Hypothalamus (tissue), 51 donors: ENCODE measurements at regions not wholly inside any gene's neighbourhood (a gene's known extent, or its start where the extent isn't known, plus 50 kb on each side); places are given as distances from the start of the nearest gene placed in this dataset.

ENCODE experiments used
- DNase-seq, 51 donors: peaks; one replicate each; lab custom pipeline; 2025; lab: John Stamatoyannopoulos, UW

- no peak for DNase-seq
These were observed 141.0 kb downstream of the RPIA start for GRCh38 chr2:88832311-88832991.

GRCh38 chr2:88832992-88833389 lies 141.5 kb downstream of the RPIA start:
- DNase-seq = no peak

- DNase-seq = no peak
These were observed 142.9 kb downstream of the RPIA start for GRCh38 chr2:88834376-88834775.

- DNase-seq = no peak
These were observed 143.4 kb downstream of the RPIA start for GRCh38 chr2:88834866-88835265.

GRCh38 chr2:88835726-88836125 lies 144.3 kb downstream of the RPIA start:
- no peak for DNase-seq

GRCh38 chr2:88836351-88836750 lies 144.9 kb downstream of the RPIA start:
- DNase-seq = no peak

GRCh38 chr2:88837511-88838160 lies 146.2 kb downstream of the RPIA start:
- no peak for DNase-seq

GRCh38 chr2:88838165-88838635 lies 146.7 kb downstream of the RPIA start:
- no peak for DNase-seq

- no peak for DNase-seq
These were observed 149.9 kb downstream of the RPIA start for GRCh38 chr2:88841224-88841929.

GRCh38 chr2:88842656-88843460 lies 151.4 kb downstream of the RPIA start:
- DNase-seq = no peak

GRCh38 chr2:88843651-88844050 lies 152.2 kb downstream of the RPIA start:
- no peak for DNase-seq

- no peak for DNase-seq
These were observed 153.5 kb downstream of the RPIA start for GRCh38 chr2:88844960-88845359.

GRCh38 chr2:88845772-88846661 lies 154.5 kb downstream of the RPIA start:
- DNase-seq = no peak

- DNase-seq = no peak
These were observed 161.4 kb downstream of the RPIA start for GRCh38 chr2:88852753-88853402.

- no peak for DNase-seq
These were observed 161.9 kb downstream of the RPIA start for GRCh38 chr2:88853403-88853790.

- no peak for DNase-seq
These were observed 163.1 kb downstream of the RPIA start for GRCh38 chr2:88854528-88854927.

- no peak for DNase-seq
These were observed 164.3 kb downstream of the RPIA start for GRCh38 chr2:88855620-88856408.

- DNase-seq = no peak
These were observed 165.1 kb downstream of the RPIA start for GRCh38 chr2:88856409-88857135.
